Effector memory CD4-positive, alpha-beta T cell (primary cell): ENCODE measurements at regions not wholly inside any gene's neighbourhood (a gene's known extent, or its start where the extent isn't known, plus 50 kb on each side); places are given as distances from the start of the nearest gene placed in this dataset.

Experiments used
- DNase-seq, 3 donors: peaks; one replicate each; pipeline ENCODE4 v3.0.0-alpha.2; 2020
- H3K27ac ChIP-seq: 2 replicates; pipeline ENCODE4 v1.7.0; 2013; ENCODE audit warnings: mild to moderate bottlenecking, low read length, moderate library complexity; ENCODE audit not compliant: insufficient read depth, poor library complexity, severe bottlenecking
- H3K27me3 ChIP-seq: replicated peaks from 2 replicates; pipeline ENCODE4 v1.7.0; 2013; ENCODE audit warnings: mild to moderate bottlenecking, low read length; ENCODE audit not compliant: insufficient read depth, control insufficient read depth, poor library complexity, severe bottlenecking
- H3K36me3 ChIP-seq: 2 replicates; pipeline ENCODE4 v1.7.0; 2013; ENCODE audit warnings: mild to moderate bottlenecking, low read length, moderate library complexity; ENCODE audit not compliant: control insufficient read depth, insufficient read depth
- H3K4me1 ChIP-seq: 2 replicates; pipeline ENCODE4 v1.7.0; 2013; ENCODE audit warnings: low read length, mild to moderate bottlenecking; ENCODE audit not compliant: control insufficient read depth, insufficient read depth, poor library complexity, severe bottlenecking
- H3K4me3 ChIP-seq: 2 replicates; pipeline ENCODE4 v1.7.0; 2013; ENCODE audit warnings: low read length, low read depth, mild to moderate bottlenecking; ENCODE audit not compliant: insufficient read depth, poor library complexity, severe bottlenecking
- H3K9me3 ChIP-seq: 2 replicates; pipeline ENCODE4 v1.7.0; 2013; ENCODE audit warnings: mild to moderate bottlenecking, low read length, moderate library complexity; ENCODE audit not compliant: control insufficient read depth

GRCh38 chr1:18547460-18547859 is 66.7 kb downstream of the KLHDC7A start:
- H3K4me3 ChIP-seq, result no peak overlapping the region
- no peaks in the 10 kb centered on the region for H3K27me3 ChIP-seq
- DNase-seq, result no peak
- H3K27ac ChIP-seq, result no peak overlapping the region
- H3K9me3 ChIP-seq, result no peaks in the 10 kb centered on the region
- H3K4me1 ChIP-seq, result no peaks in the 10 kb centered on the region
- H3K36me3 ChIP-seq, result no peaks in the 10 kb centered on the region

- H3K27ac ChIP-seq, result no peak overlapping the region
- DNase-seq, result no peak
- no peaks in the 10 kb centered on the region for H3K36me3 ChIP-seq
- no peak overlapping the region for H3K4me3 ChIP-seq
- H3K27me3 ChIP-seq, result peaks cover under 1% of the 10 kb centered on the region
- no peaks in the 10 kb centered on the region for H3K9me3 ChIP-seq
- H3K4me1 ChIP-seq, result no peaks in the 10 kb centered on the region
Observed at GRCh38 chr1:18548643-18549042, 67.9 kb downstream of the KLHDC7A start.

- H3K9me3 ChIP-seq, result no peaks in the 10 kb centered on the region
- no peaks in the 10 kb centered on the region for H3K4me1 ChIP-seq
- peaks cover 3% of the 10 kb centered on the region for H3K27me3 ChIP-seq
- no peak overlapping the region for H3K4me3 ChIP-seq
- H3K27ac ChIP-seq, result no peak overlapping the region
- no peaks in the 10 kb centered on the region for H3K36me3 ChIP-seq
- no peak for DNase-seq
Observed at GRCh38 chr1:18549106-18549505, 68.4 kb downstream of the KLHDC7A start.

- Histone ChIP-seq H3K4me3 (no peak overlapping the region), H3K27me3 (peaks cover 3% of the 10 kb centered on the region), H3K9me3 (no peaks in the 10 kb centered on the region), H3K36me3 (no peaks in the 10 kb centered on the region), H3K27ac (no peak overlapping the region), H3K4me1 (no peaks in the 10 kb centered on the region)
- DNase-seq, result no peak
Observed at GRCh38 chr1:18549906-18550305, 69.2 kb downstream of the KLHDC7A start.

- Histone ChIP-seq H3K27me3 (peaks cover 6% of the 10 kb centered on the region), H3K36me3 (no peaks in the 10 kb centered on the region), H3K4me1 (peaks cover under 1% of the 10 kb centered on the region), H3K9me3 (no peaks in the 10 kb centered on the region), H3K4me3 (no peak overlapping the region), H3K27ac (no peak overlapping the region)
- no peak for DNase-seq
Observed at GRCh38 chr1:18552631-18553030, 71.9 kb downstream of the KLHDC7A start.

- no peak overlapping the region for H3K4me3 ChIP-seq
- H3K4me1 ChIP-seq, result peaks cover 6% of the 10 kb centered on the region
- no peak overlapping the region for H3K27ac ChIP-seq
- H3K27me3 ChIP-seq, result peaks cover 6% of the 10 kb centered on the region
- no peaks in the 10 kb centered on the region for H3K36me3 ChIP-seq
- no peak for DNase-seq
- no peaks in the 10 kb centered on the region for H3K9me3 ChIP-seq
Observed at GRCh38 chr1:18553388-18553787, 72.7 kb downstream of the KLHDC7A start.

- Histone ChIP-seq H3K4me3 (no peak overlapping the region), H3K36me3 (no peaks in the 10 kb centered on the region), H3K9me3 (no peaks in the 10 kb centered on the region), H3K4me1 (peaks cover 6% of the 10 kb centered on the region), H3K27ac (no peak overlapping the region), H3K27me3 (peaks cover 6% of the 10 kb centered on the region)
- no peak for DNase-seq
Observed at GRCh38 chr1:18554099-18554498, 73.4 kb downstream of the KLHDC7A start.

GRCh38 chr1:18554597-18554996 is 73.9 kb downstream of the KLHDC7A start:
- no peak overlapping the region for H3K4me3 ChIP-seq
- H3K27me3 ChIP-seq, result peaks cover 6% of the 10 kb centered on the region
- peaks cover 6% of the 10 kb centered on the region for H3K4me1 ChIP-seq
- no peak overlapping the region for H3K27ac ChIP-seq
- no peaks in the 10 kb centered on the region for H3K36me3 ChIP-seq
- no peaks in the 10 kb centered on the region for H3K9me3 ChIP-seq
- DNase-seq, result no peak

- no peak for DNase-seq
- no peak overlapping the region for H3K27ac ChIP-seq
- peaks cover 6% of the 10 kb centered on the region for H3K27me3 ChIP-seq
- H3K4me1 ChIP-seq, result peaks cover 6% of the 10 kb centered on the region
- H3K9me3 ChIP-seq, result no peaks in the 10 kb centered on the region
- no peak overlapping the region for H3K4me3 ChIP-seq
- no peaks in the 10 kb centered on the region for H3K36me3 ChIP-seq
Observed at GRCh38 chr1:18555036-18555435, 74.3 kb downstream of the KLHDC7A start.

- H3K36me3 ChIP-seq, result no peaks in the 10 kb centered on the region
- no peak overlapping the region for H3K27ac ChIP-seq
- H3K9me3 ChIP-seq, result no peaks in the 10 kb centered on the region
- H3K4me1 ChIP-seq, result peaks cover 6% of the 10 kb centered on the region
- DNase-seq, result no peak
- H3K27me3 ChIP-seq, result peaks cover 6% of the 10 kb centered on the region
- H3K4me3 ChIP-seq, result no peak overlapping the region
Observed at GRCh38 chr1:18556364-18556763, 74.3 kb upstream of the PAX7 start.
